ENCODE measurements at regions not wholly inside any gene's neighbourhood (a gene's known extent, or its start where the extent isn't known, plus 50 kb on each side); places are given as distances from the start of the nearest gene placed in this dataset.

GRCh38 chr1:101136739-101137138, 100.1 kb upstream of the S1PR1 start:
- H3K27me3 ChIP-seq: no peaks in the 10 kb centered on the region
- no peak overlapping the region for H3K4me3 ChIP-seq
- intact Hi-C loops (cut with DNase I; ENCODE audit: low total_unique reads): no loop called here
- no peak overlapping the region for H3K27ac ChIP-seq
- H3K9me3 ChIP-seq: no peaks in the 10 kb centered on the region
- no peaks in the 10 kb centered on the region for H3K36me3 ChIP-seq
- no peaks in the 10 kb centered on the region for H3K4me1 ChIP-seq
- TF ChIP-seq CTCF (IDR thresholded peaks at IDR 0.05) (no peak), POLR2AphosphoS5 (IDR thresholded peaks at IDR 0.05) (no peak), POLR2A (IDR thresholded peaks at IDR 0.05) (no peak)
- DNase-seq (ENCODE audit: low spot score in 2 of 2): no peak

GRCh38 chr1:101136271-101136670, 100.5 kb upstream of the S1PR1 start:
- no peak overlapping the region for H3K4me3 ChIP-seq
- intact Hi-C loops (cut with DNase I; ENCODE audit: low total_unique reads): no loop called here
- no peak for TF ChIP-seq CTCF (IDR thresholded peaks at IDR 0.05)
- TF ChIP-seq POLR2AphosphoS5 (IDR thresholded peaks at IDR 0.05): no peak
- no peak for TF ChIP-seq POLR2A (IDR thresholded peaks at IDR 0.05)
- H3K36me3 ChIP-seq: no peaks in the 10 kb centered on the region
- H3K27ac ChIP-seq: no peak overlapping the region
- H3K27me3 ChIP-seq: no peaks in the 10 kb centered on the region
- DNase-seq (ENCODE audit: low spot score in 2 of 2): no peak
- no peaks in the 10 kb centered on the region for H3K9me3 ChIP-seq
- H3K4me1 ChIP-seq: no peaks in the 10 kb centered on the region

- intact Hi-C loops (cut with DNase I; ENCODE audit: low total_unique reads): no loop called here
- no peak for TF ChIP-seq POLR2AphosphoS5 (IDR thresholded peaks at IDR 0.05)
- no peak for TF ChIP-seq CTCF (IDR thresholded peaks at IDR 0.05)
- no peak for TF ChIP-seq POLR2A (IDR thresholded peaks at IDR 0.05)
- no peak for DNase-seq (ENCODE audit: low spot score in 2 of 2)
- Histone ChIP-seq H3K4me3 (no peak overlapping the region), H3K27me3 (no peaks in the 10 kb centered on the region), H3K4me1 (no peaks in the 10 kb centered on the region), H3K36me3 (no peaks in the 10 kb centered on the region), H3K27ac (no peak overlapping the region), H3K9me3 (no peaks in the 10 kb centered on the region)
These were observed 101.3 kb upstream of the S1PR1 start for GRCh38 chr1:101135526-101135925.

GRCh38 chr1:101131239-101131843, 105.5 kb upstream of the S1PR1 start:
- Histone ChIP-seq H3K9me3 (no peaks in the 10 kb centered on the region), H3K36me3 (no peaks in the 10 kb centered on the region), H3K4me1 (no peaks in the 10 kb centered on the region), H3K27ac (no peak overlapping the region), H3K27me3 (no peaks in the 10 kb centered on the region), H3K4me3 (no peak overlapping the region)
- intact Hi-C loops (cut with DNase I; ENCODE audit: low total_unique reads): no loop called here
- no peak for DNase-seq (ENCODE audit: low spot score in 2 of 2)
- TF ChIP-seq CTCF (IDR thresholded peaks at IDR 0.05): no peak
- TF ChIP-seq POLR2AphosphoS5 (IDR thresholded peaks at IDR 0.05): no peak
- no peak for TF ChIP-seq POLR2A (IDR thresholded peaks at IDR 0.05)

- no peaks in the 10 kb centered on the region for H3K9me3 ChIP-seq
- H3K27ac ChIP-seq: no peak overlapping the region
- H3K4me3 ChIP-seq: no peak overlapping the region
- no peaks in the 10 kb centered on the region for H3K36me3 ChIP-seq
- intact Hi-C loops (cut with DNase I; ENCODE audit: low total_unique reads): no loop called here
- no peaks in the 10 kb centered on the region for H3K4me1 ChIP-seq
- TF ChIP-seq POLR2AphosphoS5 (IDR thresholded peaks at IDR 0.05) (no peak), CTCF (IDR thresholded peaks at IDR 0.05) (no peak), POLR2A (IDR thresholded peaks at IDR 0.05) (no peak)
- H3K27me3 ChIP-seq: no peaks in the 10 kb centered on the region
- no peak for DNase-seq (ENCODE audit: low spot score in 2 of 2)
These were observed 105.1 kb upstream of the DPH5 start for GRCh38 chr1:101130673-101131072.
